ENCODE measurements at regions not wholly inside any gene's neighbourhood (a gene's known extent, or its start where the extent isn't known, plus 50 kb on each side); places are given as distances from the start of the nearest gene placed in this dataset.

DNA sequence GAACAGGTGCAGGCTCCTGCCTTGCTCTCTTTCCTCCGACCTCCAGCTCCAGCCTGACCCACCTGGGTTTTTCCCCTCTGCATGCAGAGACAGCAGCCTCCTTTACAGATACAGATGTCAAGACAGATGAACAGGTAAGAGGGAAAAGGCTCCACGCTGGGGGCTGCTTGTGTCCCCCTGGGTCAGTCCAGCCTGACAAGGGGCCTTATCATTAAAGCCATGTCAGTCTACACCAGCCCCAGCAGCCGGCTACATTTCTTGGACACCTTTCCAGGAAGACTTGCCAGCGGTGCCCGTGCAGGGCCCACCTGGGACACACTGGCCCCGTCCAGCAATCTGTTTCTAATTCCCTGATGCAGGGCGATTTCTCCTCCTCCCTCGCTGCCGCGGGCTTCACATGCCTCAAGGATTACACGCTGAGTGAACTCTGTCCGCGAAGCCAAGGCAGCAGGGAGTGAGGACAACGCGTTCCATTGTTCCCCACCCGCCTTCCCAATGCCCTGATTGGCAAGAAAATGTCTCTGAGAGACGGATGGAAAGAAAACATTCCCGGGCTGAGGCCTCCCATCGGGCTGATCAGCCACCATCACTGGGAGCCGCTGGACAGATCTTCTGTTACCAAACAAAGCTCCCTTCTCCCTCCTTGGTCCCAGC, 184.7 kb downstream of the C16orf95 start:
- Histone ChIP-seq H3K27me3 (ENCODE audit: insufficient read depth, insufficient read length) (no peaks in the 10 kb centered on the region), H3K9me3 (ENCODE audit: insufficient read depth, low read length) (peaks cover 7% of the 10 kb centered on the region; the same call in 1 of the 2 replicates), H3K9ac (ENCODE audit: insufficient read length, low read depth) (no peak overlapping the region), H3K36me3 (ENCODE audit: insufficient read depth, insufficient read length, low read length) (no peaks in the 10 kb centered on the region), H3K4me1 (ENCODE audit: insufficient read depth, insufficient read length) (peaks cover 11% of the 10 kb centered on the region), H3K4me3 (ENCODE audit: insufficient read length, low read depth) (no peak overlapping the region)
- no peak for TF ChIP-seq ZNF274 (IDR thresholded peaks at IDR 0.05; ENCODE audit: low read depth, low read length)
- no peak for DNase-seq (ENCODE audit: low read depth, low spot score)

DNA sequence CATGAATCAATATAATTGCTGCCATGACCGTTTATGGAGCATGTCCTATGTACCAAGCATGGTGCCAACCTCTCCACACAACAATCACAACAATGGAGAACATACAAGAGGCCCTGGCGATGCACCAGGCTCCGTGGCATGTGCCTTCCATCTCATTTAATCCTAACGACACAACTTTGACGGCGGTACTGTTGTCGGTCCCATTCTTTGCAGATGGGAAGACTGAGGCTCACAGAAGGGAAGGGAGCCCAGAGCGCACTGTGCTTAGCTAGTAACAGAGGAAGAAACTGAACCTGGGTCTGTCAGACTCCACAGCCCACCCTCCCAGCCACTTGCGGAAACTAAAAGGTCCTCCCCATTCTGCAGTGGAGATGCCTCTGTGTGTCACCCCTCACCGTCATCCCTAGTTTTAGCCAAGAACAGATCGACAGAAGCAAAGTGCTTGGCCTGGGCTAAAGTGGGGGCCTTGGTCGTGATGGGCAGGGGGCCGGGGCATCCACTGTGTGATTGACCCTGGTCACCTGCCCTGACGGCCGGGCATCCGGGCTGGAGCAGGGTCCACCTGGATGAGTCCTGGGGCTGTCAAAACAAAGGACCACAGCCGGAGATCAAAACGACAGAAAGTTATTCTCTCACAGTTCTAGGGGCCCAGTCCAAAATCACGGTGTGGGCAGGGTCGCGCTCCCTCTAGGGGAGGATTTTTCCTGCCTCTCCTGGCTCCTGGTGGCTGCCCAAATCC, 183.9 kb downstream of the C16orf95 start:
- Histone ChIP-seq H3K4me3 (ENCODE audit: insufficient read length, low read depth) (no peak overlapping the region), H3K36me3 (ENCODE audit: insufficient read depth, insufficient read length, low read length) (no peaks in the 10 kb centered on the region), H3K27me3 (ENCODE audit: insufficient read depth, insufficient read length) (no peaks in the 10 kb centered on the region), H3K9ac (ENCODE audit: insufficient read length, low read depth) (no peak overlapping the region), H3K9me3 (ENCODE audit: insufficient read depth, low read length) (peaks cover 7% of the 10 kb centered on the region; the same call in 1 of the 2 replicates), H3K4me1 (ENCODE audit: insufficient read depth, insufficient read length) (peaks cover 9% of the 10 kb centered on the region)
- TF ChIP-seq SUZ12 (IDR thresholded peaks at IDR 0.05; ENCODE audit: extremely low read depth, insufficient read depth, insufficient read length) (no peak), YY1 (IDR thresholded peaks at IDR 0.05; ENCODE audit: insufficient read depth, insufficient read length) (no peak), ZNF274 (IDR thresholded peaks at IDR 0.05; ENCODE audit: low read depth, low read length) (no peak)
- DNase-seq (ENCODE audit: low read depth, low spot score) = no peak

DNA sequence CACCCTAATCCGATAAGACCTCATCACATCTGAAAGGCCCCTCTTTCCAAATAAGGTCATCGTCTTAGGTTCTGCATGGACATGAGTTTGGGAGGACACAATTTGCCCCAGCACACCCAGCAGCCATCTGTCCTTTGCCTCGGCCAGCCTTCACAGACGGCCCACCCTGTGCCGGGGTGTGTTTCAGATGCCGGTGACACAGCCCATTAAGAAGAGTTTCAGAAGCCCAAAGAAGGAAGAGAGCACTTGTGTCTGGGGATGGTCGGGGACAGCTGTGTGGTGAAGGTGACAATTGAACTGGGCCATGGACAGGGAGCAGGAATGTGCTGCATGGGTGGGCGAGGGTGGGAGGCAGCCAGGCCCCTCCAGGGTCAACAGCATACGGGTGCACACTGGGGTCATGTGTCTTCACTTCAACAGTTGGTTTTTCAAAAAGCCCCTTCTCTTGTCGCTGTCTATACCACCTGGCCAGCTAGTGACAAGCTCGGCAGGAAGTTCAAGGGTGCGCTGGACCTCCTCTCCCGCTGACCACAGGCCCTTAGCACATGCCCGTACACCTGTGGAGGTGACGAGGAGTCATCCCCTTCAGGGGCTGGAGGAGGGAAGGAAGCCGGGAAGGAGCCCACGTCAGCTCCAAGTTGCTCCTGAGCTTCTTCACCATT, 183.1 kb downstream of the C16orf95 start:
- H3K4me3 ChIP-seq (ENCODE audit: insufficient read length, low read depth) = no peak overlapping the region
- no peak overlapping the region for H3K9ac ChIP-seq (ENCODE audit: insufficient read length, low read depth)
- H3K27me3 ChIP-seq (ENCODE audit: insufficient read depth, insufficient read length) = no peaks in the 10 kb centered on the region
- H3K36me3 ChIP-seq (ENCODE audit: insufficient read depth, insufficient read length, low read length) = no peaks in the 10 kb centered on the region
- peaks cover 2% of the 10 kb centered on the region; the same call in 1 of the 2 replicates for H3K9me3 ChIP-seq (ENCODE audit: insufficient read depth, low read length)
- no peak for TF ChIP-seq SUZ12 (IDR thresholded peaks at IDR 0.05; ENCODE audit: extremely low read depth, insufficient read depth, insufficient read length)
- TF ChIP-seq YY1 (IDR thresholded peaks at IDR 0.05; ENCODE audit: insufficient read depth, insufficient read length) = no peak
- no peak for TF ChIP-seq ZNF274 (IDR thresholded peaks at IDR 0.05; ENCODE audit: low read depth, low read length)
- peaks cover 9% of the 10 kb centered on the region for H3K4me1 ChIP-seq (ENCODE audit: insufficient read depth, insufficient read length)
- no peak for DNase-seq (ENCODE audit: low read depth, low spot score)

GRCh38 chr16:87134628-87134995, 182.6 kb downstream of the C16orf95 start:
- H3K27me3 ChIP-seq (ENCODE audit: insufficient read depth, insufficient read length) = no peaks in the 10 kb centered on the region
- TF ChIP-seq ZNF274 (IDR thresholded peaks at IDR 0.05; ENCODE audit: low read depth, low read length) (no peak), SUZ12 (IDR thresholded peaks at IDR 0.05; ENCODE audit: extremely low read depth, insufficient read depth, insufficient read length) (no peak), YY1 (IDR thresholded peaks at IDR 0.05; ENCODE audit: insufficient read depth, insufficient read length) (no peak)

DNA sequence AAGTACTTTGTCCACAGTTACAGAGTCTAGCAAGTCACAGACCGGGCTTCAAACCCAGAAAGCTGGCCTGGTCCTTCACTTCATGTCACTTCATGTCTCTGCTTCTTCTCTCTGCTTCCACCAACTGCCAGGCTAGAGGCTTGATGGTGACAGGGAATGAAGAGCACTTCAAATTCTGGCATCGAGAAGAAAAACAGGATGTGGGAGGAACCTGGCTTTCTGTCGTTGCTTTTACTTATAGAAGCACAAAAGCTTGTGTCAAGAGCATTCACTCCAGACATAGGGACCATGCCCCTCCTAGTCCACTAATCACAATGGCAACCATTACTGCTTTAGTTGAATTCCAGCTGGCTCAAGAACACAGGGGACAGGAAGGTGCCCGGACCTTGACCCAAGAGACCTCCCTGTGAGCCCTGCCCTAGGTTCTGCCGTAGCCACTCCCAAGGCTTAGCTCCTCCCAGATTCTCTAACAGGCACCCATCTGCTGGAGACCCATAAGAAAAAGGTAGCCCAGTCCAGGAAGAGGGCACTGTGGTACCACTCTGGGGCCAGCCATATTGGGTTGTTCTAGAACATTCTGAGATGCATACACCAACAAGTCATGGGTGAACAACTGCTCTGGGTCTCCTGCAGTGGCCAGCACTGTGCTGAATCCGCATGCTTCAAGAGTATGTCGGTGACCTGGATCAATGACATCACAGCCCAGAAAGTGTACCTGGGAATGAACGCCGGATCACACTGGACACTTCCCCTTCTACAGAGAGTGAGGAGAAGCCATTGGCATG, 181.8 kb downstream of the C16orf95 start:
- no peaks in the 10 kb centered on the region for H3K36me3 ChIP-seq (ENCODE audit: insufficient read depth, insufficient read length, low read length)
- no peak overlapping the region for H3K4me3 ChIP-seq (ENCODE audit: insufficient read length, low read depth)
- peaks cover 7% of the 10 kb centered on the region for H3K4me1 ChIP-seq (ENCODE audit: insufficient read depth, insufficient read length)
- TF ChIP-seq ZNF274 (IDR thresholded peaks at IDR 0.05; ENCODE audit: low read depth, low read length) (no peak), SUZ12 (IDR thresholded peaks at IDR 0.05; ENCODE audit: extremely low read depth, insufficient read depth, insufficient read length) (no peak), YY1 (IDR thresholded peaks at IDR 0.05; ENCODE audit: insufficient read depth, insufficient read length) (no peak)
- peaks cover 5% of the 10 kb centered on the region; the same call in 1 of the 2 replicates for H3K9me3 ChIP-seq (ENCODE audit: insufficient read depth, low read length)
- no peak for DNase-seq (ENCODE audit: low read depth, low spot score)
- H3K27me3 ChIP-seq (ENCODE audit: insufficient read depth, insufficient read length) = no peaks in the 10 kb centered on the region
- no peak overlapping the region for H3K9ac ChIP-seq (ENCODE audit: insufficient read length, low read depth)

More at GRCh38 chr16:87134628-87134995, 182.6 kb downstream of the C16orf95 start:
- DNase-seq (ENCODE audit: low read depth, low spot score) = no peak
- Histone ChIP-seq H3K9ac (ENCODE audit: insufficient read length, low read depth) (no peak overlapping the region), H3K4me3 (ENCODE audit: insufficient read length, low read depth) (no peak overlapping the region), H3K36me3 (ENCODE audit: insufficient read depth, insufficient read length, low read length) (no peaks in the 10 kb centered on the region), H3K9me3 (ENCODE audit: insufficient read depth, low read length) (no peaks in the 10 kb centered on the region), H3K4me1 (ENCODE audit: insufficient read depth, insufficient read length) (peaks cover 9% of the 10 kb centered on the region)

DNA sequence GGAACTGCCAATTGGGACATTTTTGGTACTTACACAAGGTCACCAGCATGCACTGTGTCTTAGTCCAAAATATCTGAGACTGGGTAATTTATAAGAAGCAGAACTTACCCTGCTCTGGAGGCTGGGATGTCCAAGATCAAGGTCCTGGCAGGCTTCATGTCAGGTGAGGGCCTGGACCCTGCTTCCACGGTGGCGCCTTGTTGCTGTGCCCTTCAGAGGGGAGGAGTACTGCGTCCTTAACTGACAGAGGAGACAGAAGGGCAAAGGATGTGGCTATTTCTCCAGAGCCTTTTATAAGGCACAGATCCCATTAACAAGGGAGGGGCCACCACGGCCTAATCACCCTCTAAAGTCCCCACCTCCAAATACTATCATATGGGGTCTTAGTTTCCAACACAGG, 178.9 kb downstream of the C16orf95 start:
- H3K4me1 ChIP-seq (ENCODE audit: insufficient read depth, insufficient read length) = peaks cover 2% of the 10 kb centered on the region
- no peaks in the 10 kb centered on the region for H3K27me3 ChIP-seq (ENCODE audit: insufficient read depth, insufficient read length)
- H3K36me3 ChIP-seq (ENCODE audit: insufficient read depth, insufficient read length, low read length) = no peaks in the 10 kb centered on the region
- TF ChIP-seq YY1 (IDR thresholded peaks at IDR 0.05; ENCODE audit: insufficient read depth, insufficient read length) (no peak), SUZ12 (IDR thresholded peaks at IDR 0.05; ENCODE audit: extremely low read depth, insufficient read depth, insufficient read length) (no peak), ZNF274 (IDR thresholded peaks at IDR 0.05; ENCODE audit: low read depth, low read length) (no peak)
- H3K9ac ChIP-seq (ENCODE audit: insufficient read length, low read depth) = no peak overlapping the region
- peaks cover 5% of the 10 kb centered on the region; the same call in 1 of the 2 replicates for H3K9me3 ChIP-seq (ENCODE audit: insufficient read depth, low read length)
- DNase-seq (ENCODE audit: low read depth, low spot score) = no peak
- H3K4me3 ChIP-seq (ENCODE audit: insufficient read length, low read depth) = no peak overlapping the region
